ENCODE measurements at regions not wholly inside any gene's neighbourhood (a gene's known extent, or its start where the extent isn't known, plus 50 kb on each side); places are given as distances from the start of the nearest gene placed in this dataset.

DNA sequence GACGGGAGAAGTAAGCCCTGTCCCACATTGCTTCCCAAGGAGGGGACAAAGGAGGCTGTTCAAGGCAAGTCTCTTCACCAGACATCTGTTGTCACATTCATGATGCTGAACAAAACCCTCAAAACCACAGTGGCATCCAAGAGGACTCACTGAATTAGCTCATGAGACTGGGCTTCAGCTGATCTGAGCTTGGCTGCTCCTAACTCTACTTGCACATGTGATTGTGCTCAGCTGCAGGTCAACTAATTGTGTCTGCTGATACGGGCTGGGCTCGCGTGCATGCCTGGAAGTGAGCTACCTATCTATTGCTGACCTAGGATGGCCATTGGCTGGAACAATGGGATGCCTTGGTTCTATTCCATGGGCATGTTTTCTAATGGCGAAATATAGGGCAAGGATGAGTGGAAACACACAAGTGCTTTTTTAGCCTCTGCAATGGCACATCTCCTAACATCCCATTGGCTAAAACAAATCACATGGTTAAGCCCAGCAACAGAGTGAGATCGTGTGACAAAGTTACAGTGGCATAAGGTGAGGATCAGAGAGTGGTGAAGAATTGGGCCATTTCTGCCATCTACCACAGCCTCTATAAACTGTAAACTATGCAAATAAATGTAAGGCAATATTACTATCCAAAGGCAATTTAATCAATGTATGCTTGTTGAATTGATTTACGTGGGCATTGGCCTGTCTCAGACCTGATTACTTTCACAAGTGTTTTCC, 52.9 kb upstream of the CAPN13 start:
- Mint-ChIP-seq H3K9me3 (no peaks in the 10 kb centered on the region), H3K4me3 (no peak overlapping the region), H3K4me1 (ENCODE audit: low read depth) (no peaks in the 10 kb centered on the region), H3K36me3 (ENCODE audit: low read depth) (no peaks in the 10 kb centered on the region), H3K27ac (no peak overlapping the region), H3K27me3 (no peaks in the 10 kb centered on the region)
- ChIA-PET POLR2A (no interaction called here), CTCF (interaction anchor here (1.2 to 7.6 kb wide), 3 partner anchors 147 to 311 kb away, joined by 4 to 101 read pairs (median 38); partner anchors contain the start of gene GALNT14)
- no peak for DNase-seq
- intact Hi-C loops (cut with micrococcal nuclease), result loop anchor here (5.0 to 10.0 kb wide), 2 partner anchors 148 to 475 kb away; no protein-coding TSS in a partner anchor
- no peak for ATAC-seq
- TF ChIP-seq, protein P1, sequence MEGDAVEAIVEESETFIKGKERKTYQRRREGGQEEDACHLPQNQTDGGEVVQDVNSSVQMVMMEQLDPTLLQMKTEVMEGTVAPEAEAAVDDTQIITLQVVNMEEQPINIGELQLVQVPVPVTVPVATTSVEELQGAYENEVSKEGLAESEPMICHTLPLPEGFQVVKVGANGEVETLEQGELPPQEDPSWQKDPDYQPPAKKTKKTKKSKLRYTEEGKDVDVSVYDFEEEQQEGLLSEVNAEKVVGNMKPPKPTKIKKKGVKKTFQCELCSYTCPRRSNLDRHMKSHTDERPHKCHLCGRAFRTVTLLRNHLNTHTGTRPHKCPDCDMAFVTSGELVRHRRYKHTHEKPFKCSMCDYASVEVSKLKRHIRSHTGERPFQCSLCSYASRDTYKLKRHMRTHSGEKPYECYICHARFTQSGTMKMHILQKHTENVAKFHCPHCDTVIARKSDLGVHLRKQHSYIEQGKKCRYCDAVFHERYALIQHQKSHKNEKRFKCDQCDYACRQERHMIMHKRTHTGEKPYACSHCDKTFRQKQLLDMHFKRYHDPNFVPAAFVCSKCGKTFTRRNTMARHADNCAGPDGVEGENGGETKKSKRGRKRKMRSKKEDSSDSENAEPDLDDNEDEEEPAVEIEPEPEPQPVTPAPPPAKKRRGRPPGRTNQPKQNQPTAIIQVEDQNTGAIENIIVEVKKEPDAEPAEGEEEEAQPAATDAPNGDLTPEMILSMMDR (IDR thresholded peaks at IDR 0.05), result no peak
